ENCODE measurements at regions not wholly inside any gene's neighbourhood (a gene's known extent, or its start where the extent isn't known, plus 50 kb on each side); places are given as distances from the start of the nearest gene placed in this dataset.

DNA sequence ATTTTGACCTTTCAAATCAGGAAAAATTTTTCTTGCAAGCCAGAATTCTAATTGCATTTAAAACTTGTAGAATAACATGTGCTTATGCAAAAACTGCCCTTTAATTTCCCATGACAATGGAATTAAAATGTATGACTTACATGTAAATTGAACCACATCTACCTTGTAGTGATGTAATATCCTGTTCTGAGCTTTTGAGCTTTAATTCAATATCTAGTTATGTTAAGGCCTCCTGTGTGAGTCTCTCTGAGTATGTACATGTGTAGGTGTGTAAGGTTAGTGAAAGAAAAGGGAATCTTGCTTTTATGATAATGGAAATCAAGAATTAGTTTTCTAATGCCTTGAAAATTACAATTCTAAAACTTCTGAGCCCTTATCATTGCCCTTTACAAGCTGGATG lies 344.8 kb upstream of the AKR1E2 start:
- Histone ChIP-seq H3K27me3 (ENCODE audit: control insufficient read depth, low read length) (no peaks in the 10 kb centered on the region), H3K79me2 (ENCODE audit: control insufficient read depth, low read length) (no peaks in the 10 kb centered on the region), H3K4me1 (ENCODE audit: control insufficient read depth, low read length) (no peaks in the 10 kb centered on the region), H3K36me3 (ENCODE audit: control insufficient read depth, low read length) (no peaks in the 10 kb centered on the region), H3K4me2 (ENCODE audit: low read length) (no peak overlapping the region), H3K4me3 (ENCODE audit: low read length) (no peak overlapping the region), H4K20me1 (ENCODE audit: control insufficient read depth, insufficient read depth, low read depth, low read length) (no peaks in the 10 kb centered on the region), H3F3A (ENCODE audit: control insufficient read depth, insufficient read depth) (no peaks in the 10 kb centered on the region), H3K9me3 (ENCODE audit: control insufficient read depth, insufficient read depth, low read length) (no peaks in the 10 kb centered on the region), H3K9me2 (replicated peaks; ENCODE audit: control insufficient read depth, low read length) (no peaks in the 10 kb centered on the region), H3K27ac (ENCODE audit: low read depth, low read length) (no peak overlapping the region)
- no peak for TF ChIP-seq EZH2phosphoT487 (IDR thresholded peaks at IDR 0.05; ENCODE audit: borderline replicate concordance, low read length)
- TF ChIP-seq CTCF (IDR thresholded peaks at IDR 0.05; ENCODE audit: low read depth, low read length, poor library complexity, severe bottlenecking), result no peak

GRCh38 chr10:4479342-4479741 lies 346.7 kb upstream of the AKR1E2 start:
- Histone ChIP-seq H3K27me3 (ENCODE audit: control insufficient read depth, low read length) (no peaks in the 10 kb centered on the region), H3K9me2 (replicated peaks; ENCODE audit: control insufficient read depth, low read length) (no peaks in the 10 kb centered on the region), H3K4me2 (ENCODE audit: low read length) (no peak overlapping the region), H3K36me3 (ENCODE audit: control insufficient read depth, low read length) (no peaks in the 10 kb centered on the region), H3K9me3 (ENCODE audit: control insufficient read depth, insufficient read depth, low read length) (no peaks in the 10 kb centered on the region), H3K4me3 (ENCODE audit: low read length) (no peak overlapping the region), H4K20me1 (ENCODE audit: control insufficient read depth, insufficient read depth, low read depth, low read length) (no peaks in the 10 kb centered on the region), H3K4me1 (ENCODE audit: control insufficient read depth, low read length) (no peaks in the 10 kb centered on the region), H3F3A (ENCODE audit: control insufficient read depth, insufficient read depth) (no peaks in the 10 kb centered on the region), H3K79me2 (ENCODE audit: control insufficient read depth, low read length) (no peaks in the 10 kb centered on the region), H3K27ac (ENCODE audit: low read depth, low read length) (no peak overlapping the region)
- no peak for TF ChIP-seq EZH2phosphoT487 (IDR thresholded peaks at IDR 0.05; ENCODE audit: borderline replicate concordance, low read length)
- TF ChIP-seq CTCF (IDR thresholded peaks at IDR 0.05; ENCODE audit: low read depth, low read length, poor library complexity, severe bottlenecking), result no peak

- H3K4me2 ChIP-seq (ENCODE audit: low read length), result no peak overlapping the region
- TF ChIP-seq EZH2phosphoT487 (IDR thresholded peaks at IDR 0.05; ENCODE audit: borderline replicate concordance, low read length), result no peak
- no peak for TF ChIP-seq CTCF (IDR thresholded peaks at IDR 0.05; ENCODE audit: low read depth, low read length, poor library complexity, severe bottlenecking)
- no peaks in the 10 kb centered on the region for H3K27me3 ChIP-seq (ENCODE audit: control insufficient read depth, low read length)
- H3K27ac ChIP-seq (ENCODE audit: low read depth, low read length), result no peak overlapping the region
- H3K36me3 ChIP-seq (ENCODE audit: control insufficient read depth, low read length), result no peaks in the 10 kb centered on the region
- H3K4me3 ChIP-seq (ENCODE audit: low read length), result no peak overlapping the region
- H3K9me3 ChIP-seq (ENCODE audit: control insufficient read depth, insufficient read depth, low read length), result no peaks in the 10 kb centered on the region
- H4K20me1 ChIP-seq (ENCODE audit: control insufficient read depth, insufficient read depth, low read depth, low read length), result no peaks in the 10 kb centered on the region
- no peaks in the 10 kb centered on the region for H3K4me1 ChIP-seq (ENCODE audit: control insufficient read depth, low read length)
- no peaks in the 10 kb centered on the region for H3K9me2 ChIP-seq (replicated peaks; ENCODE audit: control insufficient read depth, low read length)
- no peaks in the 10 kb centered on the region for H3F3A ChIP-seq (ENCODE audit: control insufficient read depth, insufficient read depth)
- H3K79me2 ChIP-seq (ENCODE audit: control insufficient read depth, low read length), result no peaks in the 10 kb centered on the region
Observed at GRCh38 chr10:4477664-4478063, 348.3 kb upstream of the AKR1E2 start.
